ENCODE measurements at regions not wholly inside any gene's neighbourhood (a gene's known extent, or its start where the extent isn't known, plus 50 kb on each side); places are given as distances from the start of the nearest gene placed in this dataset.

DNA sequence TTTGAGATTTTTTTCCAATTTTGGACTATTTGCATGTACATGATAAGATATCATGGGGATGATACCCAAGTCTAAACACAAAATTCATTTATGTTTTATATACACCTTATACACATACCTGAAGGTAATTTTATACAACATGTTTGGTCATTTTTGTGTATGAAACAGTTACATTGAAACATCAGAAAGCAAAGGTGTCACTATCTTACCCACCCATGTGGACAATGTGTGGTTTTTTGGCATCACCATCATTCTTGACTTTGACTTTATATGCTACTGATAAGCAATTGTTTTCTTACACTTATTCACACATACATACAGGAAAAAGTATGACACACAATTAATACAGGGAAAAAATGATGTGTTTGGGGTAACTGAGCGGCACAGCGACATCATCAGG, 51.0 kb upstream of the ACVR1 start:
- H3K27me3 Mint-ChIP-seq = peaks cover 3% of the 10 kb centered on the region
- ChIA-PET POLR2A (no interaction called here), CTCF (no interaction called here)
- intact Hi-C loops (cut with micrococcal nuclease) = no loop called here
- no peaks in the 10 kb centered on the region for H3K4me1 Mint-ChIP-seq
- TF ChIP-seq, protein P1, sequence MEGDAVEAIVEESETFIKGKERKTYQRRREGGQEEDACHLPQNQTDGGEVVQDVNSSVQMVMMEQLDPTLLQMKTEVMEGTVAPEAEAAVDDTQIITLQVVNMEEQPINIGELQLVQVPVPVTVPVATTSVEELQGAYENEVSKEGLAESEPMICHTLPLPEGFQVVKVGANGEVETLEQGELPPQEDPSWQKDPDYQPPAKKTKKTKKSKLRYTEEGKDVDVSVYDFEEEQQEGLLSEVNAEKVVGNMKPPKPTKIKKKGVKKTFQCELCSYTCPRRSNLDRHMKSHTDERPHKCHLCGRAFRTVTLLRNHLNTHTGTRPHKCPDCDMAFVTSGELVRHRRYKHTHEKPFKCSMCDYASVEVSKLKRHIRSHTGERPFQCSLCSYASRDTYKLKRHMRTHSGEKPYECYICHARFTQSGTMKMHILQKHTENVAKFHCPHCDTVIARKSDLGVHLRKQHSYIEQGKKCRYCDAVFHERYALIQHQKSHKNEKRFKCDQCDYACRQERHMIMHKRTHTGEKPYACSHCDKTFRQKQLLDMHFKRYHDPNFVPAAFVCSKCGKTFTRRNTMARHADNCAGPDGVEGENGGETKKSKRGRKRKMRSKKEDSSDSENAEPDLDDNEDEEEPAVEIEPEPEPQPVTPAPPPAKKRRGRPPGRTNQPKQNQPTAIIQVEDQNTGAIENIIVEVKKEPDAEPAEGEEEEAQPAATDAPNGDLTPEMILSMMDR (IDR thresholded peaks at IDR 0.05) = no peak
- H3K9me3 Mint-ChIP-seq = no peaks in the 10 kb centered on the region
- no peaks in the 10 kb centered on the region for H3K36me3 Mint-ChIP-seq (ENCODE audit: low read depth)
- DNase-seq (no peak), ATAC-seq (ENCODE audit: low read depth) (no peak)
- no peak overlapping the region for H3K4me3 Mint-ChIP-seq
- no peak overlapping the region for H3K27ac Mint-ChIP-seq
